Medulla oblongata (tissue), 1 donor: ENCODE measurements at regions not wholly inside any gene's neighbourhood (a gene's known extent, or its start where the extent isn't known, plus 50 kb on each side); places are given as distances from the start of the nearest gene placed in this dataset.
"Not testable (repeated sequence)": the region's sequence is repeated elsewhere in the genome, so short reads cannot be mapped to it uniquely, and the experiment has no call there.

Experiments used
- DNase-seq: peaks from one replicate; pipeline ENCODE4 v3.0.0-alpha.2; 2015; ENCODE audit errors: extremely low spot score

DNA sequence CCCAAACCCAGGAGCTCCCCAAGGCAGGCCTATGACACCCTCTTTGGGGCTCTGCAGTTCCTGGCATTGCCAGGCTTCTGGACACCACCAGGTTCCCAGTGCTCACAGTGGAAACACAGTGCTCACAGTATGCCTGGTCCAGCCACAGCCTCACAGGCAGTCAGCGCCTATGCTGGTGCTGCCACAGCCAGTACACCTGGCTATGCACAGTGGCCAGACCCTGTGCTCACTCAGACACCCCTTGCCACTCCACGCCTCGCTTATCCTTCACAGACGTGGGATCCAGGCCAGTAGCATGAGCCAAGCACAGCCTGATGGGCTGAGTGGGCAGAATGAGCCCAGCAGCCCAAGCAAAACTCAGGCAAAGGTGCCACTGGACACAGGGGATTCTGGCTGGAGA, 579.2 kb upstream of the ADGRL2 start:
- no peak for DNase-seq

- DNase-seq = no peak
Observed at GRCh38 chr1:81220614-81221071, 580.1 kb upstream of the ADGRL2 start.

DNA sequence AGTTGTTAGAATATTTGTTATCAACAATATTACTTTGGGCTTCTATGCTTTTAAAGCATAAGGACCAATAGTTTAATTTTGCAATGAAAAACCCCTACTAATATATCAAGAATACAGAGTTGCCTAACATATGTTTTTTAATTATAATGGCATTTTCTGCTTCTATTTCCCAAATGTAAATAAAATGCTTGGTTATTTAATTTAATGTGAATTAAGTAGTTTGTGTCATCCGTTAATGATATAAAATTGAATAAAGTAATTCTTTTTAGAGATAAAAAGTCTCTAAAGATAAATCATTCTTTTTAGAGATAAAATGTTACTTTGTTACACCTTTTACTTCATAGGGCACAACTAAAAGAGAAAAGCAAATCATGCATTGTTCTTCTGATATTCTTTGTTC, 583.7 kb upstream of the ADGRL2 start:
- DNase-seq = no peak

DNA sequence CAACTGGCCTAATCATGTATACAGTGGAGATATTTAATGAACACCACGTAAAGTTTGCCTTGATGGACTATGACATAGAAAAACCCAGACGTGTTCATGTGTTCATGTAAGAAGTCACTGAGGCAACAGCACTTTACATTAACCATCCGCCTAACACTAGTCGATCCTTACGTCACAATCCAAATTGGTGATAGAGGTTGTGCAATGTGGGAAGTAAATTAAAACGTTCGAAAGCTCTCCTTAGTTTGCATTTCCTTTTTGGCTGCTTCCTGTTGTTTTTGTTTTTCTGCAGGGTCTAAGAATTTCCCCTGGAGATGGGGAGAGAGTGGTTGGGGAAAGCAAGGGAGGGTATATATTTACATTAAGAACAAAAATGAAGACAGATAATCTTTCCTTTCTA, 587.5 kb upstream of the ADGRL2 start:
- DNase-seq = no peak

DNA sequence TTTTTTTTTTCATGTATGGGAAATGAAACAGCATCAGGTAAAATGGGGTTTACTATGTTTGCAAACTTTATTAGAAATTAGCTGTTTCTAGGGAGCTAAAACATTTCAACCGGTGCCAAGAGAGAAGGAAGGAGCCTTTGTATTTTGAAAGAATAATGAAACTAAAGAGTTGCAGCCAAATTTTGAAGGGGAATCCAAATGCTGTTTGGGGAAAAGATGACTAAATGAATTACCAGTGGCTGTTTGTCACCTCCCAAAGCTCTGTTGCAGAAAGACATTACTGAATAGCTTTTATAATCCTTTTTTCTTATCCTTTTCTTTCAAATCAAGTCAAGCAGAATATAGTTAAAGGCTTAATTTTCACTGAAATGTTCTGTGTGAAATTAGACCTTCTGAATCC, 591.3 kb upstream of the ADGRL2 start:
- DNase-seq = peak; percentile 59

DNA sequence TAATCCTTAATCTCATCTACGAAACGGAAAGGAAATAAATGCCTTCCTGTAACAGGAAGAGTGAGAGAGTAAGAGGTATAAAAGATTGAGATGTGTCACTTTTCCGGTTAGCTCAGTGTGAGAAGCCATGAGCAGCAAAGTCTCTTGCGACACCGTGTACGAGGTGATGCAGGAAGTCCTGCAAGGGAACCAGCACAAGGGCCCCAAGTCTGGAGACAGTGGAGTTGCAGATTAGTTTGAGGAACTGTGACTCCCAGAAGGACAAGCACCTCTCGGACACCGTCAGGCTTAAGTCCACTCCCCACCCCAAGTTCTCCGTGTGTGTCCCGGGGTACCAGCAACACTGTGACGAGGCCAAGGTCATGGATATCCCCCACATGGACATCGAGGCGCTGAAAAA, 592.3 kb upstream of the ADGRL2 start:
- no peak for DNase-seq

- DNase-seq = no peak
Observed at GRCh38 chr1:81205956-81206355, 594.8 kb upstream of the ADGRL2 start.

GRCh38 chr1:81201779-81202178, 599.0 kb upstream of the ADGRL2 start:
- no peak for DNase-seq

GRCh38 chr1:81197591-81197990, 603.1 kb upstream of the ADGRL2 start:
- no peak for DNase-seq

DNA sequence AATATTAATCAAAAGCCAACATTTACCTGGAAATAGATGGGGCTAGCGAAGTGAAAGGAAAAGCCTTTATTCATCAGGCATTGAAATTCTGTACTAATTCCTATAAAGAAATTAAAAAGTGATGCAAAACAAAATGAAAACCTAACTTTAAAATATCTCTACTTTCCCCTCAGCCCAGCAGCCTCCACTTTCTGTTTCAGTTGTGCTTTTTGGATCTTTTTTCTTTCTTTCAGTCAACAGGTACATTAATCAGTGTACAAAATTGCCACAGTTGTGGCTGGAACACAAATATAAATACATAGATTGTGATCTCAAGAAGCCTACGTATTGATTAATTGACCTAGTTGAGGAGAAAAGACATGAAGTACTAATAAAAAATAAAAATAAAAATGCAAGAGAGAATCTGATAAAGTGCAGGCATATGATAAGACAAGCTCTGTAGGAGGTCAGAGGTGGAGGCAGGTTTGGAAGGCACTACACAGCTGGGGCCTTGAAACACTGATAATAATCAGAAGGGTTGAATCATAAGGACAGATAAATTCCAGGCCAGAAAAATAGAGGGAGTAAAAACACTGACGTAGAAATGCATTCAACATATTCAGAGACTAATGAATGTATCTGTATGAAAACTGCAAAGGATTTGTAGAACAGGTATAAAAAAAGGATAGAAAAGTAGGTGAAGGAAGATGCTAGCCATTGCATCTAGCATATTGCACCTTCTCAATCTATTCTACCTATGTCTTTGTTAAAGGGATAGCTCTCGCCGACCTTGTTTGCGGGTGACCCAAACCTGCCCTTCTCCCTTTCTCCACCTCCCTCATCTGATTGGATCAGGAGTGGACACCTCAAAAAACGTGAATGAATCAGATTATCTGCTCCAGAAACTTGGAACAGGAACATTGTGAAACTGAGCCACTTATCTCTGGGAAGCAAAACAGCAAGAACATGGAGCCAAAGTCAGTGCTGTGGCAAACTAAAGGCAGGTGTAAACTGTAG, 607.8 kb upstream of the ADGRL2 start:
- no peak for DNase-seq

- DNase-seq = no peak
Observed at GRCh38 chr1:81190003-81190402, 610.7 kb upstream of the ADGRL2 start.

DNA sequence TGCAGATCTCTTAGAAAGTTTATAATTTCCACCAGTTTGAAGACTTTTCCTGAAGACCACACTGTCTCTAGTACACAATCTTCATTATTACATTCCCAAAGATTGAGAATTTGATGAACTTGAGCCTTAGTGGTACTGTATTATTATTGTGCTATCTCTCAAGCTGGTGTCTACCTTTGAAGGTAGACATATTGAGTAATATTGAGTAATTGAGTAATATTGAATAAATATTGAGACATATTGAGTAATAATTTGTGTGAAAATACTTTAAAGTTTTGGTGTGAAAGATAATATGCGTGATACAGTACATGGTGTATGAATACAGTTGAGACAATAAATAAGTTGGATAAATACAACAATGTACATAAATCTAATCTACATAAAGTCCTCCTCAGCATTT, 613.1 kb upstream of the ADGRL2 start:
- DNase-seq = no peak

GRCh38 chr1:81186261-81186660, 614.5 kb upstream of the ADGRL2 start:
- DNase-seq = no peak

DNA sequence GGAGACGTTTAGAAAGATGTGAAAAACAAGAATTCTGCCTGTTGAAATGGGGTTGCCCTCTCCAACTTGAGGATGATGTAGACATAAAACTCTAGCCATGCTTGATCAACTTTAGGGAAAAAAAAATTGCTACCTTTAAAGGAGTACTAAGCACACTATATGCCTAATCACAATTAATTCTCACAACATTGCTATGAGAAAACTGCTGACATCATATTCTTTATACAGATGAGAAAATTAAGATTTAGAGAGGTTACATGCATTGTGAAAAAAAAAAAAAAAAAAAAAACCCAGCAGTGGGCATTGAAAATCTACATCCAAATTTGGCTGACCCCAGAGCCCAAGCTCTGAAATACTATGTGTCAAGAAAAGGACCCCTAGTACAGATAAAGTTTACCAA, 617.2 kb upstream of the ADGRL2 start:
- DNase-seq = no peak

GRCh38 chr1:81183051-81183450, 617.7 kb upstream of the ADGRL2 start:
- no peak for DNase-seq

GRCh38 chr1:81179242-81179641, 621.5 kb upstream of the ADGRL2 start:
- DNase-seq = no peak

DNA sequence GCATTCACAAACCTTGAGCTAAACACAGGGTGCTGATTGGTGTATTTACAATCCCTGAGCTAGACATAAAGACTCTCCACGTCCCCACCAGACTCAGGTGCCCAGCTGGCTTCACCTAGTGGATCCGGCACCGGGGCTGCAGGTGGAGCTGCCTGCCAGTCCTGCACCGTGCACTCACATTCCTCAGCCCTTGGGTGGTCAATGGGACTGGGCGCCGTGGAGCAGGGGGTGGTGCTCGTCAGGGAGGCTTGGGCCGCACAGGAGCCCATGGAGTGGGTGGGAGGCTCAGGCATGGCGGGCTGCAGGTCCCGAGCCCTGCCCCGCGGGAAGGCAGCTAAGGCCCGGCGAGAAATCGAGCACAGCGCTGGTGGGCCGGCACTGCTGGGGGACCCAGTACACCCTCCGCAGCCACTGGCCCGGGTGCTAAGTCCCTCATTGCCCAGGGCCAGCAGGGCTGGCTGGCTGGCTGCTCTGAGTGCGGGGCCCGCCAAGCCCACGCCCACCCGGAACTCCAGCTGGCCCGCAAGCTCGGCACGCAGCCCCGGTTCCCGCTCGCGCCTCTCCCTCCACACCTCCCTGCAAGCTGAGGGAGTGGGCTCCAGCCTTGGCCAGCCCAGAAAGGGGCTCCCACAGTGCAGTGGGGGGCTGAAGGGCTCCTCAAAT, 622.2 kb upstream of the ADGRL2 start:
- DNase-seq = not testable (repeated sequence)

DNA sequence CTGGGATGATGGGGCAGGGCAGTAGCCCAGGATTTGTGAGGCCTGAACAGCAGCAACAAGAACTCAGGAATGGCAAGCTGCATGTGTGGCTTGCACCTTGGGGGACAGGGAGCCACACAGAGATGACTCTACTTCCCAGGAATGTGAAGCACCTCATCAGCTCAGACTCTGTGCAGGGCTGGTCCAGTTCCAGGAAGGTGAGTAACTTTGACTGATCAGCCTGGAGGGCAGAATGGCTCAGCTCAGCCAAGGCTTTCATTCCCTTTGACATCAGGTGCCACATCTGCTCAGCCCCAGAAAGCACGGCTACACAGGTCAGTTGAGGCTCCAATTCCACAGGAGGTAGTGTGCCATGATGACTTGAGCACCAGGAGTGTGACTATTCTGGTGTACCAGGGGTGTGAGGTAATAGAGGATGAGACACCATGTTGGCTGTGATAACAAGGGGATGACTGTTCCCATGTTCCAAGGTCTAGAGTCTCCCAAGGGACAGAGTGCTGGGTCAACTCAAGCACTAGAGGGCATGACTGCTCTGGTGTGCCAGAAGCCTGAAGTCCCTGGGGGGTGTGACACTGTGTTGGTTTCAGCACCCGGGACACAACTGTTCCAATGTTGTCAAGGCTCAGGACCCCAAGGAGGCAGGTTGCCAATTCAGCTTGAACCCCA, 625.8 kb upstream of the ADGRL2 start:
- DNase-seq = no peak

- no peak for DNase-seq
Observed at GRCh38 chr1:81174052-81174451, 626.7 kb upstream of the ADGRL2 start.

- DNase-seq = no peak
Observed at GRCh38 chr1:81172483-81172882, 628.3 kb upstream of the ADGRL2 start.

- no peak for DNase-seq
Observed at GRCh38 chr1:81170721-81171120, 630.0 kb upstream of the ADGRL2 start.

DNA sequence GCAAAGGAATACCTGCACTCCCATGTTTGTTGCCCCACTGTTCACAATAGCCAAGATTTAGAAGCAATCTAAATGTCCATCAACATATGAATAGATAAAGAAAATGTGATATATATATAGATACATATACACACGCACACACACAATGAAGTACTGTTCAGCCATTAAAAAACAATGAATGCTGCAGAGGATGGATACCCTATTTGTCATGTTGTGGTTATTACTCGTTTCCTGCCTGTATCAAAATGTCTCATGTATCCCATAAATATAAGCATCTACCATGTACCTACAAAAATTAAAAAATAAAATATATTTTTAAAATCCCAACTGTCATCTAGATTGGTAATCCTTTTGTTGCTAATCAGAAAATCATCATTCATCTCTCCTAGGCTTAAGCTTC, 634.8 kb upstream of the ADGRL2 start:
- no peak for DNase-seq
